ENCODE measurements at regions not wholly inside any gene's neighbourhood (a gene's known extent, or its start where the extent isn't known, plus 50 kb on each side); places are given as distances from the start of the nearest gene placed in this dataset.

GRCh38 chr11:79627281-79627680 lies 186.5 kb upstream of the TENM4 start:
- TF ChIP-seq CTCF (IDR thresholded peaks at IDR 0.05), result no peak
- TF ChIP-seq HMGXB4 (CRISPR knock-in tag; IDR thresholded peaks at IDR 0.05; ENCODE audit: borderline replicate concordance), result no peak
- no peak for TF ChIP-seq PHF8 (IDR thresholded peaks at IDR 0.05; ENCODE audit: borderline replicate concordance, low read depth)
- no peak for TF ChIP-seq ELK1 (IDR thresholded peaks at IDR 0.05; ENCODE audit: low read depth, low read length)
- no peak for TF ChIP-seq E2F6 (IDR thresholded peaks at IDR 0.05; ENCODE audit: borderline replicate concordance, low read depth)
- TF ChIP-seq CEBPB (IDR thresholded peaks at IDR 0.05), result no peak
- no peak for TF ChIP-seq TP53 (CRISPR knock-in tag; IDR thresholded peaks at IDR 0.05)
- no peak for TF ChIP-seq GATA3 (IDR thresholded peaks at IDR 0.05; ENCODE audit: borderline replicate concordance)
- no peak for TF ChIP-seq POLR2A (IDR thresholded peaks at IDR 0.05; ENCODE audit: low read length)
- TF ChIP-seq MAX (IDR thresholded peaks at IDR 0.05), result no peak
- no peak for TF ChIP-seq BCL3 (IDR thresholded peaks at IDR 0.05)
- TF ChIP-seq REST (IDR thresholded peaks at IDR 0.05), result no peak
- no peak for TF ChIP-seq SMC3 (IDR thresholded peaks at IDR 0.05)
